Smooth muscle cell (in vitro differentiated cells): ENCODE measurements at regions not wholly inside any gene's neighbourhood (a gene's known extent, or its start where the extent isn't known, plus 50 kb on each side); places are given as distances from the start of the nearest gene placed in this dataset.

Experiments used
- DNase-seq: peaks from one replicate; lab custom pipeline; 2025; ENCODE audit not compliant: unreplicated experiment; lab: John Stamatoyannopoulos, UW
- H2AFZ ChIP-seq: fragments of 200-600 bp; sonication (generic); 2 replicates; pipeline ENCODE4 v1.6.0; 2016; ENCODE audit warnings: antibody characterized with exemption, low read depth, mild to moderate bottlenecking
- H3F3A ChIP-seq: fragments of 200-600 bp; sonication (generic); 2 replicates; pipeline ENCODE4 v1.6.0; 2017; ENCODE audit warnings: antibody characterized with exemption, low read depth
- H3K27ac ChIP-seq: fragments of 200-600 bp; sonication (generic); 2 replicates; pipeline ENCODE4 v1.5.1; 2016; ENCODE audit warnings: low read depth, mild to moderate bottlenecking
- H3K27me3 ChIP-seq: fragments of 200-600 bp; sonication (generic); 2 replicates; pipeline ENCODE4 v1.6.1; 2016; ENCODE audit warnings: low read depth, mild to moderate bottlenecking
- H3K36me3 ChIP-seq: fragments of 200-600 bp; sonication (generic); 2 replicates; pipeline ENCODE4 v1.5.1; 2016; ENCODE audit warnings: low read depth
- H3K4me1 ChIP-seq: fragments of 200-600 bp; sonication (generic); 2 replicates; pipeline ENCODE4 v1.5.1; 2016; ENCODE audit warnings: low read depth
- H3K4me2 ChIP-seq: fragments of 200-600 bp; sonication (generic); 2 replicates; pipeline ENCODE4 v1.6.0; 2016; ENCODE audit warnings: mild to moderate bottlenecking
- H3K4me3 ChIP-seq: fragments of 200-600 bp; sonication (generic); 2 replicates; pipeline ENCODE4 v1.5.1; 2016; ENCODE audit warnings: mild to moderate bottlenecking
- H3K79me2 ChIP-seq: fragments of 200-600 bp; sonication (generic); 2 replicates; pipeline ENCODE4 v1.6.0; 2016; ENCODE audit warnings: low read depth, mild to moderate bottlenecking
- H3K9ac ChIP-seq: fragments of 200-600 bp; sonication (generic); 2 replicates; pipeline ENCODE4 v1.6.0; 2016; ENCODE audit warnings: low read depth
- H3K9me3 ChIP-seq: fragments of 200-600 bp; sonication (generic); replicated peaks from 2 replicates; pipeline ENCODE4 v1.5.1; 2016; ENCODE audit warnings: low read depth
- H4K20me1 ChIP-seq: fragments of 200-600 bp; sonication (generic); 2 replicates; pipeline ENCODE4 v1.6.0; 2016; ENCODE audit warnings: low read depth
- WGBS: methylation state at CpG from one replicate; pipeline ENCODE4 v1.1.7; 2016; ENCODE audit warnings: low lambda C conversion rate; 5-methylcytosine and 5-hydroxymethylcytosine counted together
- TF ChIP-seq, protein P1 (sequence below): fragments of 200-600 bp; sonication (generic); IDR thresholded peaks from 2 replicates; pipeline ENCODE4 v1.5.1; 2017; ENCODE audit warnings: borderline replicate concordance, mild to moderate bottlenecking, antibody characterized with exemption; ENCODE audit not compliant: insufficient read depth, poor library complexity, severe bottlenecking

DNA sequence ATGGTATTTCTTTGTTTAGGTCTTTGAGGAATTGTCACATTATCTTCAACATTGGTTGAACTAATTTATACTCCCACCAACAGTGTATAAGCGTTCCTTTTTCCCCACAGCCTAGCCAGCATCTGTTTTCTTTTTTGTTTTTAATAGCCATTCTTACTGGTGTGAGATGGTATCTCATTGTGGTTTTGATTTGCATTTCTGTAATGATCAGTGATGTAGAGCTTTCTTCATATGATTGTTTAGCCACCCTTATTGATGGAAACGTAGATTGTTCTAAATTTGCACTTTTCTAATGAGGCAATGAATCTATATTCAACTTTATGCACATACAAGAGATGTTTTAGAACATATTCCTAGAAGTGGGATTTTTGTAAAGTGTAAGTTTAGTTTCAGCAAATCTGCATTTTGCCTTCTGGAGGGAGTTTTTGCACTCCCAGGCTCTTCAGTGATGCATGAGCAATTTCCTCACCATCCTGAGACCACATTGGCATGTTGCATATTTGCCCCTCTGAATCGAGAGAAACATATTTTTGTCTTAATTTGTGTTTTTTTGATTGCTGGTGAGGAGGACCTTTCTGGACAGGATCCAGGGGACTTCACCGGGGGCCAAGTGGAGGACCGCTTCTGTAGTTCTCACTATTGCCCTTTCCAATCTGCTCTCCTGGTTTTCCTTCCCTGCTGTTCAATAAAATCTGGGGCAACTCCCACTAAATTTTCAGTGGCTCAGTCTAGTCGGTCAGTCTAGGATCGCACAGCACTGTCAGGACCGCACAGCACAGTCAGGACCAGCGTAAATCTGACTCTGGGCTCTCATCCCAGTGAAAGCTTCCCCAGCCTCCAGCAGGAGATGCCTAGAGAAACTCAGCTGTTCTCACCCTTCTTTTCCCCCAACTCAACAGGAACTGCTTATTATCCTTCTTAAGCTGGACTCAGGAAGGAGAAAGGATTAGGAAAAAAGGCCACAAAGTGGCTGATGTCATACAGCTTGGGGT, 157.0 kb downstream of the PTPN20 start:
- peak overlapping the region; percentile 14 for H3K9ac ChIP-seq
- H3K4me2 ChIP-seq: peak overlapping the region; percentile 36
- H3K27ac ChIP-seq: peak overlapping the region; percentile 56
- no peak for DNase-seq
- WGBS: 69% methylated on average over 9 of the region's 9 CpGs
- H3K9me3 ChIP-seq: no peaks in the 10 kb centered on the region
- TF ChIP-seq, protein P1, sequence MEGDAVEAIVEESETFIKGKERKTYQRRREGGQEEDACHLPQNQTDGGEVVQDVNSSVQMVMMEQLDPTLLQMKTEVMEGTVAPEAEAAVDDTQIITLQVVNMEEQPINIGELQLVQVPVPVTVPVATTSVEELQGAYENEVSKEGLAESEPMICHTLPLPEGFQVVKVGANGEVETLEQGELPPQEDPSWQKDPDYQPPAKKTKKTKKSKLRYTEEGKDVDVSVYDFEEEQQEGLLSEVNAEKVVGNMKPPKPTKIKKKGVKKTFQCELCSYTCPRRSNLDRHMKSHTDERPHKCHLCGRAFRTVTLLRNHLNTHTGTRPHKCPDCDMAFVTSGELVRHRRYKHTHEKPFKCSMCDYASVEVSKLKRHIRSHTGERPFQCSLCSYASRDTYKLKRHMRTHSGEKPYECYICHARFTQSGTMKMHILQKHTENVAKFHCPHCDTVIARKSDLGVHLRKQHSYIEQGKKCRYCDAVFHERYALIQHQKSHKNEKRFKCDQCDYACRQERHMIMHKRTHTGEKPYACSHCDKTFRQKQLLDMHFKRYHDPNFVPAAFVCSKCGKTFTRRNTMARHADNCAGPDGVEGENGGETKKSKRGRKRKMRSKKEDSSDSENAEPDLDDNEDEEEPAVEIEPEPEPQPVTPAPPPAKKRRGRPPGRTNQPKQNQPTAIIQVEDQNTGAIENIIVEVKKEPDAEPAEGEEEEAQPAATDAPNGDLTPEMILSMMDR: no peak
- H3K4me3 ChIP-seq: no peak overlapping the region
- H3K79me2 ChIP-seq: no peaks in the 10 kb centered on the region
- peaks cover 8% of the 10 kb centered on the region for H3K4me1 ChIP-seq
- peak overlapping the region; percentile 43 for H2AFZ ChIP-seq
- H4K20me1 ChIP-seq: no peaks in the 10 kb centered on the region
- no peaks in the 10 kb centered on the region for H3F3A ChIP-seq
- no peaks in the 10 kb centered on the region for H3K36me3 ChIP-seq
- peaks cover 5% of the 10 kb centered on the region for H3K27me3 ChIP-seq

DNA sequence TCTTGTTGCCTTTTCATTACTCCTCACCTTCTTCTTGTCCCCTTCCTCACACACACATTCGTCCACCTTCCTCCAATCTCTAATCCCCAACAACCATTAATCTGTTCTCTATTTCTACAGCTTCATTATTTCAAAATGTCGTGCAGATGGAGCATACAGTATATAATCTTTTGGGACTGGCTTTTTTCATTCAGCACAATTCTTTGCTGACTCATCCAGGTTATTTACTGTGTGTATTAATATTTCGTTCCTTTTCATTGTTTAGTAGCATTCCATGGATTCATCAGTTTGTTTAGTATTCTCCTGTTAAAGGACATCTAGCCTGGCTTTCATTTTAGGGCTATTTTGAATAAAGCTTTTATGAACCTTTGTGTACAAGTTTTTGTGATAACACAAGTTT, 159.3 kb downstream of the PTPN20 start:
- Histone ChIP-seq H3K36me3 (no peaks in the 10 kb centered on the region), H4K20me1 (no peaks in the 10 kb centered on the region)
- 74% methylated on average over 3 of the region's 3 CpGs for WGBS

DNA sequence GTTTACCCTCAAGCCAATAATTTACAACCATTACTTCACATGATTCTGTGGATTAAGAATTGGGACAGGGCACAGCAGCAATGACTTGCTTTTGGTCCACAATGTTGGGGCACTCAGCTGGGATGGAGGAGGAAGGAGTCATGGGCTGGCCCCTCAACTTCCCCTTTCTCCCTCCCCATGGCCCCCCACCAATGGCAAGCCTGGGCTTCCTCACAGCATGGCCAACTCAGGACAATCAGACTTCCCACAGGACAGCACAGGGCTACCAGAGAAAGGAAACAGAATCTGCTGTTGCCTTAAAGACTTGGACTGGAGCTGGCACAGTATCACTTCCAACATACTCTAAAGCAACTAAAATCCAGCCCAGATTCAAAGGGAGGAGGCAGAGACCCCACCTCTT, 160.7 kb downstream of the PTPN20 start:
- Histone ChIP-seq H3K36me3 (no peaks in the 10 kb centered on the region), H3K4me2 (no peak overlapping the region), H3K9ac (no peak overlapping the region), H3F3A (no peaks in the 10 kb centered on the region), H3K4me1 (peaks cover 8% of the 10 kb centered on the region), H3K79me2 (no peaks in the 10 kb centered on the region), H4K20me1 (no peaks in the 10 kb centered on the region), H3K27ac (no peak overlapping the region), H3K27me3 (peaks cover 5% of the 10 kb centered on the region), H3K9me3 (no peaks in the 10 kb centered on the region), H2AFZ (no peak overlapping the region), H3K4me3 (no peak overlapping the region)
- no peak for DNase-seq
- TF ChIP-seq, protein P1: no peak

More for the DNA sequence above, 159.3 kb downstream of the PTPN20 start:
- no peak overlapping the region for H3K4me2 ChIP-seq
- H3F3A ChIP-seq: no peaks in the 10 kb centered on the region
- peaks cover 8% of the 10 kb centered on the region for H3K4me1 ChIP-seq
- H3K27me3 ChIP-seq: peaks cover 5% of the 10 kb centered on the region
- no peak overlapping the region for H3K4me3 ChIP-seq
- TF ChIP-seq, protein P1: no peak
- no peak overlapping the region for H2AFZ ChIP-seq
- DNase-seq: no peak
- H3K27ac ChIP-seq: no peak overlapping the region
- H3K9me3 ChIP-seq: no peaks in the 10 kb centered on the region
- H3K9ac ChIP-seq: no peak overlapping the region
- no peaks in the 10 kb centered on the region for H3K79me2 ChIP-seq
